ENCODE measurements at regions not wholly inside any gene's neighbourhood (a gene's known extent, or its start where the extent isn't known, plus 50 kb on each side); places are given as distances from the start of the nearest gene placed in this dataset.

- DNase-seq: no peak
- TF ChIP-seq POLR2A (IDR thresholded peaks at IDR 0.05; ENCODE audit: low read length) (no peak), GATA1 (IDR thresholded peaks at IDR 0.05; ENCODE audit: low read depth, low read length) (no peak)
Observed at GRCh38 chr7:41633690-41634089, 69.2 kb downstream of the INHBA start.

DNA sequence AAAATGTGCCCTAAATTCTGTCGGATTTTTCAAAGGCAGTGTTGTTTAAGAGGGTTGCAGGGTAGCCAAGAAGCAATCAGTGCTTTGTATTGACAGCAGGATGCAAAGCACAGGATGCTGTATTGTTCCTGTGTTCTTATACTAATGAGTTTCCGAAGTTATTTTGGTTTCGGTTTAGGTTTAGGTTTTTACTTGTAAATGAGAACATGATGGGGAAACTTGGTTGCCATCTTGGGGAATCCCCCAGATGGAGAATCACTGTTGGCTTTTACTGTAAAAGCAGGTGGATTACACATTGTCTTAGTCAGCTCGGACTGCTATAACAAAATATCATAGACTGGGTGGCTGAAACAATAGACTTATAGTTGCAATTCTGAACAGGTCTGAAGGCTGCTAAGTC is 72.1 kb downstream of the INHBA start:
- TF ChIP-seq POLR2A (IDR thresholded peaks at IDR 0.05; ENCODE audit: low read length) (no peak), GATA1 (IDR thresholded peaks at IDR 0.05; ENCODE audit: low read depth, low read length) (no peak)
- DNase-seq: no peak

DNA sequence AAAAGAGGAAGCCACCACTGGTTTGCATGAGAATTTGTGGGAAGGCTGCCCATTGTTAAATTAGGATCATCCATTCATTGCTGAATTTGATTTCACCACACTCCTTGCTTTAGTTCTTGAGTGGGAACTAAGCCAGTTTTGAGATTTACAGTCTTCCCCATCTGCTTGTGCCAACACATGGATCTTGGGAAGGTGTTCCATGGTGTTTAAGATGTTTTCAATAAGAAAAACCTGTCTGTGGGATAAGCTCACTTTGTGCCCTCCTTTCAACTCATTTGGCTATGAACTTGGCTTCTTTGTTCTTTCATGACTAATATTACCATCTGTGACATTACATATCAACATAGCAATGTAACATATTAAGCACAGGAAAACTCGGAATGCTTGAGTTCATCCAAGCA is 73.2 kb downstream of the INHBA start:
- TF ChIP-seq GATA1 (IDR thresholded peaks at IDR 0.05; ENCODE audit: low read depth, low read length) (no peak), POLR2A (IDR thresholded peaks at IDR 0.05; ENCODE audit: low read length) (no peak)
- no peak for DNase-seq

- TF ChIP-seq POLR2A (IDR thresholded peaks at IDR 0.05; ENCODE audit: low read length) (no peak), GATA1 (IDR thresholded peaks at IDR 0.05; ENCODE audit: low read depth, low read length) (no peak)
- DNase-seq: no peak
Observed at GRCh38 chr7:41628901-41629300, 74.0 kb downstream of the INHBA start.

- TF ChIP-seq GATA1 (IDR thresholded peaks at IDR 0.05; ENCODE audit: low read depth, low read length): no peak
- no peak for DNase-seq
Observed at GRCh38 chr7:41627645-41628298, 75.1 kb downstream of the INHBA start.

- DNase-seq: no peak
- TF ChIP-seq POLR2A (IDR thresholded peaks at IDR 0.05; ENCODE audit: low read length) (no peak), GATA1 (IDR thresholded peaks at IDR 0.05; ENCODE audit: low read depth, low read length) (no peak)
Observed at GRCh38 chr7:41624818-41625217, 78.1 kb downstream of the INHBA start.

- no peak for DNase-seq
- no peak for TF ChIP-seq GATA1 (IDR thresholded peaks at IDR 0.05; ENCODE audit: low read depth, low read length)
- no peak for TF ChIP-seq POLR2A (IDR thresholded peaks at IDR 0.05; ENCODE audit: low read length)
Observed at GRCh38 chr7:41621953-41622831, 80.7 kb downstream of the INHBA start.

- no peak for TF ChIP-seq POLR2A (IDR thresholded peaks at IDR 0.05; ENCODE audit: low read length)
- TF ChIP-seq GATA1 (IDR thresholded peaks at IDR 0.05; ENCODE audit: low read depth, low read length): no peak
- no peak for DNase-seq
Observed at GRCh38 chr7:41617987-41618386, 84.9 kb downstream of the INHBA start.

GRCh38 chr7:41612798-41613197 is 90.1 kb downstream of the INHBA start:
- TF ChIP-seq POLR2A (IDR thresholded peaks at IDR 0.05; ENCODE audit: low read length) (no peak), GATA1 (IDR thresholded peaks at IDR 0.05; ENCODE audit: low read depth, low read length) (no peak)
- DNase-seq: no peak

DNA sequence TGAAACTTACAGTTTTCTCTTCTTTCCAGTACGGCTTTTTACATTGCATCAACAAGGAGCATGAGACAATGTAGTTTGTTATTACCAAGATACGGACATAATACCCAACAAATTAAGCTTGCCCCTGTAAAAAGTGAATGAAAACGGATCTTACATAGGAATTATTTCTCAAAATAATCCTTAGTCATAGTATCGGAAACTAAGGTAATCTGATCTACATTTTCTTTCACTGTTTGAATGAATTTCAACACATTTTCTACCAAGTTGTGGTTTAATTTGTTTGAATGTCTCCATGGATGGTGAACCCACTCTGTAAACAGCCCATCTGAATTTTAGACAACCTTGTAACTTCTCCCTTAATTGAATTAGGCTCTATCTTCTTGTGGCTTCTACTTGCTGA is 90.5 kb downstream of the INHBA start:
- no peak for TF ChIP-seq POLR2A (IDR thresholded peaks at IDR 0.05; ENCODE audit: low read length)
- no peak for TF ChIP-seq GATA1 (IDR thresholded peaks at IDR 0.05; ENCODE audit: low read depth, low read length)
- no peak for DNase-seq

DNA sequence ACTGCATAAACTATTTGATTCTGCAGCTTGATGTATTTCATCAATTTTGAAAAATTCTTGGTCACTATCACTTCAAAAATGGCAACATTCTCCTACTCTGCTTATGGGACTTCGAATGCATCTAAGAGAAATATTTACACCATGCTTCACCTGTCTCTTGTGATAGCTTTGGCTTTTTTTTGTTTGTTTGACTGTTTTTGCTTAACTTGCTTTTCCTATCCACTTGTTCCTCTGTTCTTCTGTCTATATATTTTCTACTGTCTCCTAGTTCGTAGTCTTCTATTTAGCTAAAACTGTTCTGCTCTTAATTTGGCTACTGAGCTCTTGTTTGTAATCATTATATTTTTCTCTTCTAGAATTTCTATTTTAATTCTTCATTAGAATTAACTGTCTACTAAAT is 94.4 kb downstream of the INHBA start:
- no peak for DNase-seq
- TF ChIP-seq POLR2A (IDR thresholded peaks at IDR 0.05; ENCODE audit: low read length): no peak
- no peak for TF ChIP-seq GATA1 (IDR thresholded peaks at IDR 0.05; ENCODE audit: low read depth, low read length)

DNA sequence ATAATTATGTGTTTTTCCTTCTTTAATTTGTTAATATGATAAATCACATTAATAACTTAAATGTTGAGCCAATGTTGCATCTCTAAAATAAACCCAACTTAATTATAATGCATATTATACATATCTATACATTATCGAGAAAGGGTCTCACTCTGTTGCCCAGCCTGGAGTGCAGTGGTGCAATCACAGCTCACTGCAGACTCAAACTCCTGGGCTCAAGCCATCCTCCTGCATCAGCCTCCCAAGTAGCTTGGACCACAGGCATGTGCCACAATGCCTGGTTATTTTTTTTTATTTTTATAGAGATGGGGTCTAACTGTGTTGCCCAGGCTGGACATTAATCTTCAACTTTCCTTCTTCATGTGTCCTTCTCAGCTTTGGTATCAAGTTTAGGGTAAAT is 98.9 kb downstream of the INHBA start:
- DNase-seq: no peak
- TF ChIP-seq GATA1 (IDR thresholded peaks at IDR 0.05; ENCODE audit: low read depth, low read length) (no peak), POLR2A (IDR thresholded peaks at IDR 0.05; ENCODE audit: low read length) (no peak)

DNA sequence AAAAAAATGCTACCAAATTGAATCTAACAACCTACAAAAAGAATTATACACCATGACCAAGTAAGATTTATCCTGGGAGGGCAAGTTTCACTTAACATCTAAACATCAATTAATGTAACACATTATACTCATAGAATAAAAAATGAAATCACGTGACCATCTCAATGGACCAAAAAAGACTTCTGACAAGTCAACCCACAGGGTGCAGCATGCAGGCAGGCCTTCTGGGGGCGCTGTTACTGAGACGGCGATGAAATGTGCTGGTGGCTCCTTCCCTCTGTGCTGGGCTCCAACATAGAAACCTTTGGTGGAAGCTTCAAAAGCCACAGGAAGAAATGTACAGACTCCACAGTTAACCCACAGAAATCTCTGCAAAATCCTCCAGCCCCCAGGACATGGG is 103.1 kb downstream of the INHBA start:
- no peak for DNase-seq
- no peak for TF ChIP-seq POLR2A (IDR thresholded peaks at IDR 0.05; ENCODE audit: low read length)
- TF ChIP-seq GATA1 (IDR thresholded peaks at IDR 0.05; ENCODE audit: low read depth, low read length): no peak

DNA sequence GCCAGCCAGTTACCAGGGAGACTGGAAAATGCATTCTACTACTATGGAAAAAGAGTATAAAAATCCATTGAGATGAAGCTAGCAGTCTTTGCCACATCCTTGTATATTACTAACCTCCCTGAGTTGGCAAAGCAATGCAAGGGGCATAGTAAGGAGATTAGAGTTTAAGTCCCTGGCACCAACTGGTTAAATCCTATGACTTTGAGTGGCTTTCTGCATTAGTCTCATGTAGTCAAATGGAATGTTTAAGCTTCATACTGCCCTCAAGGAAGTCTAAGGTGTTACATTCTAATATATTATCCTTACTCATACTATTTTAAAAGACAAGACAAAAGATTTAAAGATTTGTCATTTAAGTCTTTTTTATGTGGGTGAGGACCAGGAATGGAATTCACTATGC is 110.1 kb downstream of the INHBA start:
- no peak for DNase-seq

GRCh38 chr7:41592236-41592635 is 110.7 kb downstream of the INHBA start:
- TF ChIP-seq GATA1 (IDR thresholded peaks at IDR 0.05; ENCODE audit: low read depth, low read length) (no peak), POLR2A (IDR thresholded peaks at IDR 0.05; ENCODE audit: low read length) (no peak)
- DNase-seq: no peak

More for the DNA sequence above, 110.1 kb downstream of the INHBA start:
- TF ChIP-seq GATA1 (IDR thresholded peaks at IDR 0.05; ENCODE audit: low read depth, low read length) (no peak), POLR2A (IDR thresholded peaks at IDR 0.05; ENCODE audit: low read length) (no peak)

Measured in erythroblast (primary cell).